ENCODE measurements at regions not wholly inside any gene's neighbourhood (a gene's known extent, or its start where the extent isn't known, plus 50 kb on each side); places are given as distances from the start of the nearest gene placed in this dataset.

DNA sequence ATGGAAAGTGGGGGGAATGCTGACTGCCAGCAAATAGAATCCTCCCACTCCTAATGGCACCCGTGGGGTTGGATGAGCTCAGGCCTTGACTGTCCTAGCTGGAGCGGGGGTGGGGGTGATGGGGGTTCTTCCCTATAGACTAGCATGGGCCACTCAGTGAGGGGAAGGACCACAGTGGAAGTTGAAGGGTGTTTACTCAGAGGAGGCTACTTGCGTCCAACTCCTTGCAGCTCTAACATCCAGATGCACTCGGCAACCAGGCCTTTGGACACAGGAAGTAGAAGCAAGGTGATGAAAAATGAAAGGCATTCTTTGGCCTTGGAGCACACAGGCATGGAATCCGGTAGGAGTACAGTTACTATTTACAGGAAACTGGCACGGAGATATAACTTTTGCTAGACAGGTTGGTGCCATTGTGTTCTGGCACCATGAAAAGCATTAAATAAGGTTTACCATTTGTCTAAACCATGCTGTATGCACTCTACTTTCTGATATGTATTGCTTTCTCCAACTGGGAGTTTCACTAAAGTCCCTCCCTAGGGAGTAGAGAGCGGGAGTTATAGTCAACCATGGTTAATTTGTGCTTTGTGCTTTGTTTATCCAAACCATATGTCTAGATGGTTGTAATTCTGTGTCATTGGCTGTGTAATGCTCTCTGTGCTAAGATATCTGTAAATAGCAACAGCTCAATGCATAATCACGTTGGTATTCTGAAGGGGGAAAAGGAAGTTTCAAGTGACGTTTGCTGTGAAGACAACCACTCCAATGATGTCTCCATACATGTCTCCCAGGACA, 125.3 kb downstream of the TSHZ3 start:
- no peak for DNase-seq
- Histone ChIP-seq H3K36me3 (ENCODE audit: control insufficient read depth, insufficient read depth, low read length) (no peaks in the 10 kb centered on the region), H3K27me3 (replicated peaks; ENCODE audit: control insufficient read depth, insufficient read depth, low read length, poor library complexity, severe bottlenecking) (no peaks in the 10 kb centered on the region), H3K27ac (ENCODE audit: insufficient read depth, low read length, poor library complexity, severe bottlenecking) (no peak overlapping the region), H3K4me3 (ENCODE audit: insufficient read depth, low read depth, low read length, poor library complexity, severe bottlenecking) (no peak overlapping the region), H3K9me3 (ENCODE audit: control insufficient read depth, low read length) (no peaks in the 10 kb centered on the region), H3K4me1 (ENCODE audit: control insufficient read depth, insufficient read depth, low read length, poor library complexity, severe bottlenecking) (no peaks in the 10 kb centered on the region)

DNA sequence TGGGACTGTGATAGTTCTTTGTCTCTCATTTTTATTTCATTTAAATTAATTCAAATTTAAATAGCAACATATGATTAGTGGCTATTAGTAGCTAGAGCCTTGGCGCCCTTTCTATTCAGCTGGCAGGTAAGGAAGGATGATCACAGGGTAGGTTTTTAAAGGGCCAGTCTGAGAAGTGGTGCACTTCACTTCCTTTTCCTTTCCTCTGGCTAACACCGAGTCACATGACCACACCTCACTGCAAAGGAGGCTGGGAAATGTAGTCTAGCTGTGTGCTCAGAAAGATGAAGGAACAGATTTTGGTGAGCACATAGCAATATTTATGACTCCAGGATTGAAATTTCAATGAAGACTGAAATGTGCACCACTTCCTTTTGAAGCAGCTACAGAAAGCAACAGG, 128.7 kb downstream of the TSHZ3 start:
- peak in 1 of 3 donors; percentile 11 for DNase-seq
- no peak overlapping the region for H3K27ac ChIP-seq (ENCODE audit: insufficient read depth, low read length, poor library complexity, severe bottlenecking)
- H3K27me3 ChIP-seq (replicated peaks; ENCODE audit: control insufficient read depth, insufficient read depth, low read length, poor library complexity, severe bottlenecking) = no peaks in the 10 kb centered on the region

DNA sequence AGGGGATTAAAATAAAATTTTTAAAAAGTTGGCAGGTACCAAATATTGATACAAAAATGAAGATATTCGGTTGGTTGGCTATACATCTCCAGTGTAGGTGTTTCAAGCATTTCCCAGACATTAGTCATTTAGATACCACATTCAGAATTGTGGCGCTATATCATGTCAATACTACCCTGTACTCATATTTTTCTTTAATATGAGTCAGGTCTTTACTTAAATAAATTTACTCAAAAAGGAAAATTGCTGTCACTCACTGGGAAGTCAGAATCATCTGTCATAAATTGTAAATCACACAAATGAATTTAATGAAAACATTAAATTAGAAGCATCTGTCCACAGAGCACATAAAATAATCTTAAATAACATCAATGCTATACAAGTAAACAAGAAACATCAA, 134.2 kb downstream of the TSHZ3 start:
- H3K27ac ChIP-seq (ENCODE audit: insufficient read depth, low read length, poor library complexity, severe bottlenecking) = no peak overlapping the region
- H3K4me3 ChIP-seq (ENCODE audit: insufficient read depth, low read depth, low read length, poor library complexity, severe bottlenecking) = no peak overlapping the region
- no peaks in the 10 kb centered on the region for H3K27me3 ChIP-seq (replicated peaks; ENCODE audit: control insufficient read depth, insufficient read depth, low read length, poor library complexity, severe bottlenecking)
- no peaks in the 10 kb centered on the region for H3K9me3 ChIP-seq (ENCODE audit: control insufficient read depth, low read length)
- peaks cover 11% of the 10 kb centered on the region for H3K4me1 ChIP-seq (ENCODE audit: control insufficient read depth, insufficient read depth, low read length, poor library complexity, severe bottlenecking)
- no peaks in the 10 kb centered on the region for H3K36me3 ChIP-seq (ENCODE audit: control insufficient read depth, insufficient read depth, low read length)
- DNase-seq = no peak

More for the DNA sequence above, 128.7 kb downstream of the TSHZ3 start:
- H3K36me3 ChIP-seq (ENCODE audit: control insufficient read depth, insufficient read depth, low read length) = no peaks in the 10 kb centered on the region
- no peak overlapping the region for H3K4me3 ChIP-seq (ENCODE audit: insufficient read depth, low read depth, low read length, poor library complexity, severe bottlenecking)
- no peaks in the 10 kb centered on the region for H3K4me1 ChIP-seq (ENCODE audit: control insufficient read depth, insufficient read depth, low read length, poor library complexity, severe bottlenecking)
- no peaks in the 10 kb centered on the region for H3K9me3 ChIP-seq (ENCODE audit: control insufficient read depth, low read length)

DNA sequence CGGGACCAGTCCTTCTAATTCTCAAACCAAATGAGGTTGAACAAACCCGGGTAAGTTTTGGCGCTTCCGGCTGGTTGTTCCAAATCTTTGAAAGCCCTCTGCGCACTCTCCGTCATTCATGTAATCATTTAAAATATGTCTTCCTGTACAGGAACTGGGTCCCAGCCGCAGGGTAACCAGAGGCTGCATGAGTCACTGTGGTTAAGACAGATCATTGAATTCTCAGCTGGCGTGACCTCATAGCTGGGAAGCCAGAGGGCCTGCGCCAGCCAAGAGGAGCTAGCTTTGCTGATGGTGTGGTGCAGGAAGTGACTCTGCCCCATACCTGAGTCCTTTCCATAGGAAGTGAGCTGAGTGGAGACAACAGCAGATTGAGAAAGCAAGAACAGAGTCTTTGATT, 135.2 kb downstream of the TSHZ3 start:
- no peak overlapping the region for H3K4me3 ChIP-seq (ENCODE audit: insufficient read depth, low read depth, low read length, poor library complexity, severe bottlenecking)
- peak overlapping the region; percentile 47 for H3K27ac ChIP-seq (ENCODE audit: insufficient read depth, low read length, poor library complexity, severe bottlenecking)
- no peaks in the 10 kb centered on the region for H3K9me3 ChIP-seq (ENCODE audit: control insufficient read depth, low read length)
- H3K36me3 ChIP-seq (ENCODE audit: control insufficient read depth, insufficient read depth, low read length) = no peaks in the 10 kb centered on the region
- peak; percentile 83 to 85 (median 83) for DNase-seq
- H3K4me1 ChIP-seq (ENCODE audit: control insufficient read depth, insufficient read depth, low read length, poor library complexity, severe bottlenecking) = peaks cover 11% of the 10 kb centered on the region
- no peaks in the 10 kb centered on the region for H3K27me3 ChIP-seq (replicated peaks; ENCODE audit: control insufficient read depth, insufficient read depth, low read length, poor library complexity, severe bottlenecking)

DNA sequence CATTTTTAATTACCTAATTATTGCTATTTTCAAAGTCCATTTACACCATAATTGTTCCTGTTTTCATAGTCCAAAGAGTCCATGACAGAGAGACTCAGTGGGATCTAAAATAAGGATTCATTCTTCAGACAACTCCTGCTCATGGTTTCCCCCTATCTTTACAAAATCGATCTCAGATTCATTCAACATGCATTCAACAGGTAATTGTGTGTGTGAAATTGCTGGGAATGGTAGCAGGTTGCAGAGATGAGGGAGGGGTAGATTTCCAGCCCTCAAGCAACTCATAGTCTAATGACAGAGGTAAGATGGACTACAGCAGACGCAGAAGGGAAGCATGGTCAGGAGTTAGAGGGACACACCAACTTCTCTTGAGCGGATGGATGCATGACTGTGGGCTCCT, 138.1 kb downstream of the TSHZ3 start:
- no peak for DNase-seq
- H3K27ac ChIP-seq (ENCODE audit: insufficient read depth, low read length, poor library complexity, severe bottlenecking) = no peak overlapping the region
- no peaks in the 10 kb centered on the region for H3K9me3 ChIP-seq (ENCODE audit: control insufficient read depth, low read length)
- no peaks in the 10 kb centered on the region for H3K27me3 ChIP-seq (replicated peaks; ENCODE audit: control insufficient read depth, insufficient read depth, low read length, poor library complexity, severe bottlenecking)
- H3K4me3 ChIP-seq (ENCODE audit: insufficient read depth, low read depth, low read length, poor library complexity, severe bottlenecking) = no peak overlapping the region
- H3K4me1 ChIP-seq (ENCODE audit: control insufficient read depth, insufficient read depth, low read length, poor library complexity, severe bottlenecking) = peaks cover 11% of the 10 kb centered on the region
- no peaks in the 10 kb centered on the region for H3K36me3 ChIP-seq (ENCODE audit: control insufficient read depth, insufficient read depth, low read length)

DNA sequence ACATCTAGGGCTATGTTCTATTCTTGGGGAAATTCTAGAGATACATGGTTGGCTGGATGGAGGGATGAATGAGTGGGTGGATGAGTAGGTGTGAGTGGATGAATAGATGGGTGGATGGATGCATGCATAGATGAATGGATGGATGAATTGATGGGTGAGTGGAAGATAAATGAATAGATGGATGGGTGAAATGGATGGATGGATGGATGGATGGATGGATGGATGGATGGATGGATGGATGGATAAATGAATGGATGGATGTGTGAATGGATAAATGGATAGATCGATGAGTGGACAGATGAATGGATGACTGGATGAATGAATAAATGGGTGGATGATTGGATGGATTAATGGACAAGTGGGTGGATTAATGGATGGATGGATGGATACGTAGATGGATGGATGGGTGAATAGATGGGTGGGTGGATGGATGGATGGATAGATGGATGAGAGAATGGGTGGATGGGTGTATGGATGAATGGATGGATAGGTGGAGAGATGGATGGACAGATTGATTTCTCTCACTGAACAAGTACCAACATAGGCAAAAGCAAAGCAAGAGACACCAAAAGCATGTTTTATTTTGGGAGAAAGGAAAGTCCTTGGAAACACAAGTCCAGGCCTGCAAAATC, 143.2 kb downstream of the TSHZ3 start:
- Histone ChIP-seq H3K9me3 (ENCODE audit: control insufficient read depth, low read length) (no peaks in the 10 kb centered on the region), H3K36me3 (ENCODE audit: control insufficient read depth, insufficient read depth, low read length) (no peaks in the 10 kb centered on the region), H3K4me3 (ENCODE audit: insufficient read depth, low read depth, low read length, poor library complexity, severe bottlenecking) (no peak overlapping the region), H3K27ac (ENCODE audit: insufficient read depth, low read length, poor library complexity, severe bottlenecking) (no peak overlapping the region), H3K27me3 (replicated peaks; ENCODE audit: control insufficient read depth, insufficient read depth, low read length, poor library complexity, severe bottlenecking) (no peaks in the 10 kb centered on the region), H3K4me1 (ENCODE audit: control insufficient read depth, insufficient read depth, low read length, poor library complexity, severe bottlenecking) (no peaks in the 10 kb centered on the region)
- no peak for DNase-seq

DNA sequence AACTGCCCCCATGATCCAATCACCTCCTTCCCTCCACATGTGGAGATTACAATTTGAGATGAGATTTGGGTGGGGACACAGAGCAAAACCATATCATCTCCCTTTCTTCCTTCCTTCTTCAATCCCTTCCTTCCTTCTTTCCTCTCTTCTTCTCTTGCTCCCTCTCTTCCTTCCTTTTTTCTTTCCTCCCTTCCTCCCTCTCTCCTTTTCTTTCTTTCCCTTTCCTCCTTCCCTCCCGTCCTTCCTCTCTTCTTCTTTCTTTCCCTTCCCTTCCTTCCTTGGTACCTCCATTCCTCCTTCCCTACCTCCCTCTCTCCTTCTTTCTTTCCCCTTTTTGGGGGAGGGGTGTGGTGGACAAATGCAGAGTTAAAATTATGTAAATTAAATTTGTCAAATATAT, 145.1 kb downstream of the TSHZ3 start:
- no peaks in the 10 kb centered on the region for H3K36me3 ChIP-seq (ENCODE audit: control insufficient read depth, insufficient read depth, low read length)
- no peaks in the 10 kb centered on the region for H3K27me3 ChIP-seq (replicated peaks; ENCODE audit: control insufficient read depth, insufficient read depth, low read length, poor library complexity, severe bottlenecking)
- no peaks in the 10 kb centered on the region for H3K9me3 ChIP-seq (ENCODE audit: control insufficient read depth, low read length)
- no peaks in the 10 kb centered on the region for H3K4me1 ChIP-seq (ENCODE audit: control insufficient read depth, insufficient read depth, low read length, poor library complexity, severe bottlenecking)
- H3K27ac ChIP-seq (ENCODE audit: insufficient read depth, low read length, poor library complexity, severe bottlenecking) = no peak overlapping the region
- no peak for DNase-seq
- no peak overlapping the region for H3K4me3 ChIP-seq (ENCODE audit: insufficient read depth, low read depth, low read length, poor library complexity, severe bottlenecking)

DNA sequence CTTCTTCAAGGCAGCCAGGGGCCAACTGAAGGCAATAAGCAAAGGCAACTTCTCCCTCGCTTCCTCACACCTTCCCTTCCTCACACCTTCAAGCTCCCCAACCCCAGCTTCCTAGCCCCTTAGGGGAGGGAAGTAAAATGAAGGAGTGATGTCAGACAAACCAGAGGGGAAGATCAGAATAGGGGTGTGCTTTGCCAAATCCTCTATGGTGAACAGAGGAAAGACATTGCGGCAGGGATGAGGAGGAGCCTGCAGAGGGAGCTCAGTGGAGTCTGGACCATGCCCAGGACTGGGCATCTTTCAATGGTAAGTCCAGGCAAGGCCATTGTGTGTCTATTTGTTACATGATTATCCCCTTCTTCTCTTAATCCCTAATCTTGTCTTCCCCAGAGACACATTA, 164.0 kb downstream of the TSHZ3 start:
- no peaks in the 10 kb centered on the region for H3K4me1 ChIP-seq (ENCODE audit: control insufficient read depth, insufficient read depth, low read length, poor library complexity, severe bottlenecking)
- H3K36me3 ChIP-seq (ENCODE audit: control insufficient read depth, insufficient read depth, low read length) = no peaks in the 10 kb centered on the region
- H3K27me3 ChIP-seq (replicated peaks; ENCODE audit: control insufficient read depth, insufficient read depth, low read length, poor library complexity, severe bottlenecking) = no peaks in the 10 kb centered on the region
- no peaks in the 10 kb centered on the region for H3K9me3 ChIP-seq (ENCODE audit: control insufficient read depth, low read length)
- H3K27ac ChIP-seq (ENCODE audit: insufficient read depth, low read length, poor library complexity, severe bottlenecking) = no peak overlapping the region
- DNase-seq = no peak
- no peak overlapping the region for H3K4me3 ChIP-seq (ENCODE audit: insufficient read depth, low read depth, low read length, poor library complexity, severe bottlenecking)

DNA sequence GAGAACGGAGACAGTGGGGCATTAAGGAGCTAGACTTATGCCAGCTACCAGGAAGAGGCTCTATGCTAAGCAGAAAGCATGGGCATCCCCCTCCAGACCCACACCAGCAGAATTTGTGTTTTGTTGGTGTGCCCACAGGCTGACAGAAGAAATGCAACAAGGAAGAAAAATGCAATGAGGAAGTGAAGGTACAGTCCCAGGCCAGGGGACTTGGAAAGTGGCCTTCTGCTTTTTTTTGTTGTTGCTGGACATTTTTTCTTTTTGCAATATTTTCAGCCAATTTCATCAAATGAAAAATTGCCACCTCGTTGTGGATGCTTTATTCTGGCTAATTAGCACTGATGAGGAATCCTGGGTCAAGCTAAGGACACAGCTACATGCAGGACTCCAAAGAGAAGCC, 167.7 kb downstream of the TSHZ3 start:
- Histone ChIP-seq H3K27me3 (replicated peaks; ENCODE audit: control insufficient read depth, insufficient read depth, low read length, poor library complexity, severe bottlenecking) (no peaks in the 10 kb centered on the region), H3K4me3 (ENCODE audit: insufficient read depth, low read depth, low read length, poor library complexity, severe bottlenecking) (no peak overlapping the region), H3K27ac (ENCODE audit: insufficient read depth, low read length, poor library complexity, severe bottlenecking) (no peak overlapping the region), H3K9me3 (ENCODE audit: control insufficient read depth, low read length) (no peaks in the 10 kb centered on the region), H3K4me1 (ENCODE audit: control insufficient read depth, insufficient read depth, low read length, poor library complexity, severe bottlenecking) (no peaks in the 10 kb centered on the region), H3K36me3 (ENCODE audit: control insufficient read depth, insufficient read depth, low read length) (no peaks in the 10 kb centered on the region)
- DNase-seq = no peak

DNA sequence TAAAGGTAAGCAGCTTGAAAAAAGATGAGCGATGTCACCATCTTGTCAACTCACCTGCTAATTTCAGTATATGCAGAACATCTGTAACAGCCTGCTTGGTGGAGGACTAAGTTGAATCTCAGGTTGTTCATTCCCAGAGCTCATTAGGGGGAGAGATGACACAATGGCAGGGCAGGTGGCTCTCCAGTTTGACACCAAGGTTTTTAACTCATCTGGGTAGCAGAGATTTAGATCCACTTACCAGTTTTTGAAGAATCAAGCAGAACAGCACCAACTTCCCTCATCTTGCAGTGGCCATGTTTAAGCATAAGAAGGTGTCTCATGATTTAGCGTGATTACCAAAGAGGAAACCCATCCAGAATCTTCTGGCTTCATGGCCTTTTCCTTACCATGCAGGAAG, 168.3 kb downstream of the TSHZ3 start:
- H3K36me3 ChIP-seq (ENCODE audit: control insufficient read depth, insufficient read depth, low read length) = no peaks in the 10 kb centered on the region
- no peak for DNase-seq
- H3K9me3 ChIP-seq (ENCODE audit: control insufficient read depth, low read length) = no peaks in the 10 kb centered on the region
- no peak overlapping the region for H3K27ac ChIP-seq (ENCODE audit: insufficient read depth, low read length, poor library complexity, severe bottlenecking)
- H3K4me1 ChIP-seq (ENCODE audit: control insufficient read depth, insufficient read depth, low read length, poor library complexity, severe bottlenecking) = no peaks in the 10 kb centered on the region
- H3K27me3 ChIP-seq (replicated peaks; ENCODE audit: control insufficient read depth, insufficient read depth, low read length, poor library complexity, severe bottlenecking) = no peaks in the 10 kb centered on the region
- no peak overlapping the region for H3K4me3 ChIP-seq (ENCODE audit: insufficient read depth, low read depth, low read length, poor library complexity, severe bottlenecking)

Measured in effector memory CD4-positive, alpha-beta T cell (primary cell).